COR-L47 (cell line): ENCODE measurements at regions not wholly inside any gene's neighbourhood (a gene's known extent, or its start where the extent isn't known, plus 50 kb on each side); places are given as distances from the start of the nearest gene placed in this dataset.
"Not testable (repeated sequence)": the region's sequence is repeated elsewhere in the genome, so short reads cannot be mapped to it uniquely, and the experiment has no call there.

ENCODE experiments used
- DNase-seq: peaks from one replicate; lab custom pipeline; 2025; lab: John Stamatoyannopoulos, UW

DNA sequence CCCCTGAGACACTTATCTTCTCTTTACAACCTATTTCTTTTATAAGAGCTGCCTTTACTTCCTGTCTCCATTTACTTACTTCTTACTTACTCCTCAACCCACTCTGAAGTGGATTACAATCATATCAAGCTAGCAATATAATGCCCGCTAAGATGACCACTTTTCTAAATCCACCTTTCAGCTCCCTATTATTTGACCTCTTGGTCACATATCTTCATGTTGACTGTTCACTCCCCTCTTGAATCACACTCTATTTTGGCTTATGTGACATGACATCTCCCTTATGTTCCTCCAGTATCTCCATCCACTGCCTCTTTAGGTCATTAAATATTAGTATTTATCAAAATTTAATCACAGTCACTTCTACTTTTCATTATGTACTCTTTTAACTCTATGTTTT is 255.3 kb upstream of the TRPC7 start:
- no peak for DNase-seq

DNA sequence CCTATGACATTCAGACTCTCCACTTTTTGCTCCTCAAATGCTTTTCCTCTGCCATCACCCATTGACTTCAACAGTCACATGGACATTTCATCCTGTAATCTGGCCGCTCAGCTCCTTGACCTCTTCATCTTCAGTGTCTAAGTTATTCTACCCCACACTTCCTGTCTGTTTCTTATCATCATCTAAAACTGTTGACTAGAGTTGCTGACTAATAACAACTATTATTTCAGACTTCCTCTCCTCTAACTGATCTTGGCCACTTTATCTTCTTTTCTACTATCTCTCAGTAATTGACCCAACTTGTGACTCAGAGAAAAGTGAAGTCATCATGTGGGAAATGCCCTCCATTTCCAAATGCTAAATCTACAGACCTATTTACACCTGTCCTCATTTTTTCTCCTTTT is 254.7 kb upstream of the TRPC7 start:
- DNase-seq = no peak

DNA sequence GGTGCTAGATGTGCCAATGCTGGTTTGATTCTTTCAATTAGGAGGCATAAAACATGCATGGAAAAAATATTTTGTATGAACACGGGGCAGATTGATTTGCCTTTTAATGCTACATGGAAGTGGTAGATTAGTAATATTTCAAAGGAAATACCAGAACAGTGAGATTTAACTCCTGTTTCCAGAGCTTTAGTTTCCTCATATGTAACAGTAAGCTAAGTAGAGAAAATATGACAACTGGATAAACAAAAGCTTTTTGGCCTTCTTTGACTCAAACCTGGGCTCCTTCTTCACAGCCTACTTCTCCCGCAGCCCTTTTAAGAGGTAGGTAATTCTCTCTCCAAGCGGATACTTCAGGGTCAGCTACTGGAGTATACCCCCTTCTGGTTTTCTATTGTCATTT is 254.2 kb upstream of the TRPC7 start:
- DNase-seq = no peak

DNA sequence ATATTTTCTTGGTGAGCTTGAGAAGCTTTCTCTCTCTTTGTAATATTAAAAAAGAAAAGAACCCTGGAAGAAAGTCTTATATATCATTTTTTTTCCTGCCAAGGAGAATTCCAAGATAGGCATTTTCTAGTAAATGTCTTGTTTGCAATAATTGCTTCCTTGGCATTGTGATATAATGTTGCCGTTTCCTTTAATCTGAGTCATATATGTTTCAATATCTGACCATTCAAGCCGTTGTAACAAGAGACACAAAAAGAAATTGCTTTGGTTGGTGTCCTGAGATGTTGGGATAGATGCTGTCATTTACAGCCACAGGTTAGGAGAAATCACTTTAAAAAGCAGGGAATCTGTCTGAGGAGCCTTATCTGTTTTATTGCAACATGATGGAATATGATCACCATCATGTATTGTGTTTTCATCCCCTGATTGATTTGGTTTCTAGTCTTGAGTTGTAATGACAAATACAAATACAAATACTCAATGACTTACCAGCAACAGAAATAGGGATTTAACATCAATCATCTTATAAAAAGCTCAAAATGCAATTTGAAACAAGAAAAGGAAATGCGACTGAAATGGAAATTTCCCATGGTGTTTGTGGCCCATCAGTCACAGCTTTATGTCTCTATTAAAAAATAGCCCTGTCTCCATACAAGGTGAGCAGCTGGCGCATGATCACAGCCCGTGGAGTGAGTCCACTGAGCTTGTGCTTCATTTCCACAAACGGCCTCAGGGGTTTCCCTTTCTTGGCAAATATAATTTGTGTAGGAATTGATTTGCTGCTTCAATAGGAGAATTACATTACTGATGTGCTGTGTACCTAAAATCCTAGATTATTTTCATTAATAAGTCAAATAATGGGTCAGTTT is 250.1 kb upstream of the TRPC7 start:
- no peak for DNase-seq

DNA sequence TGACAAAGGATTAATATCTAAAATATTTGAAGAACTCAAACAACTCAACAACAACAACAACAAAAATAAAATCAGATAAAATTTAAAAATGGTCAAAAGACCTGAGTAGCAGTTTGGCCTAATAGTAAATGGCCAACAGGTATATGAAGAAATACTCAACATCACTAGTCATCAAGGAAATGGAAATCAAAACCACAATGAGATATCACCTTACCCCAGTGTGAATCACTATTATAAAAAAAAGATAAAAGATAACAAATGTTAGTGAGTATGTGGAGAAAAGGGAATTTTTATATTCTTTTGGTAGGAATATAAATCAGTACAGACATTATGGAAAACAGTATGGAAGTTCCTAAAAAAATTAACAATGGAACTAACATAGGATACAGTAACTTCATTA is 247.9 kb upstream of the TRPC7 start:
- no peak for DNase-seq

DNA sequence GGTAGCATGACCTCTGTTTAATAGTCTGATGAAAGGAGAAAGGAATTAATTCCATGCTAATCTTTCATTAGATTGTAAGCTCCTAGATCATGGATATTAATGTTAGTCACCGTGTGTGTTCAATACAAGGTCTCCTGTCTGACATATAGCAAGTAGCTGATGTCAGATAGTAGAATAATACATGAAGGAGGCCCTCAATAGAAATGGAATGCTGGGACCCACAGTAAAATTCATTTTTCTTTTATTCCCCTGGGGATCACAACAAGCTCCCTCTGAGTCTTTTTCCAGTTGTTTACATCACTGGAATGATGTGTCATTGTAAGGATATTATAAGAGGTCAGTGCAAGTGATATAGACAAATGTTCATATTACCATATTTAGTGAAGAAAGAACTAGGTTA is 240.3 kb upstream of the TRPC7 start:
- no peak for DNase-seq

DNA sequence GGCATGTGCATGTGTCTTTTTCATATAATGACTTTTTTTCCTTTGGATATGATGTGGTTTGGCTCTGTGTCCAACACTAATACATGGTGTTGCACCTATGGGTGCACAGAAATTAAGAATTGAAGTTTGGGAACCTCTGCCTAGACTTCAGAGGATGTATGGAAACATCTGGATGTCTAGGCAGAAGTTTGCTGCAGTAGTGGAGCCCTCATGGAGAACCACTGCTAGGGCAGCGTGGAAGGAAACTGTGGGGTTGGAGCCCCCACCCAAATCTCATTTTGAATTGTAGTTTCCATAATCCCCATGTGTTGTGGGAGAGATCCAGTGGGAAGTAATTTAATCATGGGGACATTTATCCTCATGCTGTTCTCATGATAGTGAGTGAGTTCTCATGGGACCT is 235.0 kb upstream of the TRPC7 start:
- DNase-seq = no peak

DNA sequence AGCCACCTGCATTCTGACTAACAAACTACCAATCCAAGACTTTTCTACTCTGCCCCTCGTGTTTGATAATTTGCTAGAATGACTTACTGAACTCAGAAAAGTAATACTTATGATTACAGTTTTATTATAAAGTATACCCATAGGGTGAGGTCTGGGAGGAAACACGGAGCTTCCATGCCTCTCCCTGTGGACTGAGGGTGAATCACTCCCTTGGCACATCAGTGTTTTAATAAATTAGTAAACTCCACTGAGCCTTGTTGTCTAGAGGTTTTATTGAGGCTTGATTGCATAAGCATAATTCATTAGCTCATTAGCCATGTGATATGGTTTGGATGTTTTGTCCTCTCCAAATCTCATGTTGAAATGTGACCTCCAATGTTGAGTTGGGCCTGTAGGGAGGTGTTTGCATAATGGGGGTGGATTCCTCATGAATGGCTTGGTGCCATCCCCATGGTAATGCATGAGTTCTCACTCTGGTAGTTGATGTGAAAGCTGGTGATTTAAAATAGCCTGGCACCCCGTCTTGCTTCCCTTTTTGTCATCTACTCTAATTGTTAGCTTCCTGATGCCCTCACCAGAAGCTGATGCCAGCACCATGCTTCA is 233.6 kb upstream of the TRPC7 start:
- no peak for DNase-seq

DNA sequence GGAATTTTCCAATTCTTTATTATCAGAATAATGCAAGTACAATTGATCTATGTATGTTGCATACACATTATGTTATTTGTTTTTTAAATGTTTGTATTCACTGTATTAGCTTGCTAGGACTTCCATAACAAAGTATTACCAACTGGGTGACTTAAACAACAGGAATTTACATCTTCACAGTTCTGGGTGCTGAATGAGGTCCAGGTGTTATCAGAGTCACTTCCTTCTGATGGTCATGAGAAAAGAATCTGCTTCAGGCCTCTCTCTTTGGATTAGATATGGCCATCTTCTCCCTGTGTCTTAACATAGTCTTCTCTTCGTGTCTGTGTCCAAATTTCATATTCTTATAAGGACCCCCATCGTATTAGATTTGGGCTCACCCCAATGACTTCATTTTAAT is 229.1 kb upstream of the TRPC7 start:
- no peak for DNase-seq

DNA sequence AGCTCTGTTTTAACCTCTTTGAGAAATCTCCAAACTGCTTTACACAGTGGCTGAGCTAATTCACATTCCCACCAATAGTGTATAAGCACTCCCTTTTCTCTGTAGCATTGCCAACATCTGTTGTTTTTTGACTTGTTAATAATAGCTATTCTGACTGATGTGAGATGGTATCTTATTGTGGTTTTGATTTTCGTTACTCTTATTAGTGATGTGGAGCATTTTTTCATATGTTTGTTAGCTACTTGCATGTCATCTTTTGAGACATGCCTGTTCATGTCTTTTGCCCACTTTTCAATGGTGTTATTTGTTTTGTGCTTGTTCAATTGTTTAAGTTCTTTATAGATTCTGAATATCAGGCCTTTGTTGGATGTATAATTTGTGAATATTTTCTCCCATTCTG is 225.2 kb upstream of the TRPC7 start:
- DNase-seq = no peak

DNA sequence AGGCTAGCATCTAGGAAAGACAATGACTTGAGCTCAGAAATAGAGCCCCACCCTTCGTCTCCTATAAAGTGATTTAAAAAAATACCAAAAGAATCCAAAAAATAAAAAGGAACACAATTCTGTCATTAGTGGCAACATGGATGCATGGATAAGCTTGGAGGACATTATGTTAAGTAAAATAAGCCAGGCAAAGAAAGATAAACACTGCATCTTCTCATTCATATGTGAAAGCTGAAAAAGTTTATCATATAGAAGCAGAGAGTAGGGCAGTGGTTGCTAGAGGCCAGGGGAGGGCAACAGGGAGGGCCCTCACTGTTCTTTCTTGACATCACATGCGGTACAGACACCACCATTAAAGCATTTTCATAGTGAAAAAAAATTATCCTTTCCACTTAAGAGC is 220.9 kb upstream of the TRPC7 start:
- no peak for DNase-seq

DNA sequence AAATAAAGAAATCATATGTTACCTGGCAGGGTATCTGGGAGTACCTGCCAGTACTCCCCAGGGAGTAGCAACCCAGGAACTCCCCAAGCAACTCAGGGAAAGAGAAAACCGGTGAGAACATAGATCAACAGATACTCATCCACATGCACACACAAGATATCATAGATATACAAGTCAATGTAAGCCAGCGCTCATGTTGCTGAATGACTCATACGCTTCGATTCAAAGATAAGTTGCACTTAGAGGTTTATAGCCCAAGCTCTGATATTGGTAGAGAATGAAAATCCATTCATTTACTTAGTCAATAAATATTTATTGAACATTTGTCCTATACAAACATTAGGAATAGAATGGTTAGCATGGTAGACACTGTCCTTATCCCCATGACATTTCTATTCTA is 219.1 kb upstream of the TRPC7 start:
- no peak for DNase-seq

DNA sequence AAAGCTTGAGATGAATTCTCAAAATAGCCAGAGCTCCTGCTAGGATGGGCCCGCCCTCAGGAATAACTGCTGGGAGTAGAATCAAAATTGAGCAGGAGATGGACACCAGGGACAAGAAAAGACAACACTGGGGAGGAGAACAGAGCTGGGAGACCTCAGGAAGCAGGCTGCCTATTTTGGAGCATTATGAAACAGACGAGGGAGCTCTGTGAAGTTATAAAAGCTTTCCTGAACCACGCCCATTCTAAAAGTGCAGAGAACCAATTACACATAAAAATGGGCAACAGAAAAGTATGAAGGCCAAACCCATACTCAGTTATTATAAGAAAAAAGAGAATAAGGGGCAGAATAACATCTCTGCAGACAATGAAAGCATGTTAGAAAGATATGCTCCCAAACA is 213.9 kb upstream of the TRPC7 start:
- DNase-seq = no peak

DNA sequence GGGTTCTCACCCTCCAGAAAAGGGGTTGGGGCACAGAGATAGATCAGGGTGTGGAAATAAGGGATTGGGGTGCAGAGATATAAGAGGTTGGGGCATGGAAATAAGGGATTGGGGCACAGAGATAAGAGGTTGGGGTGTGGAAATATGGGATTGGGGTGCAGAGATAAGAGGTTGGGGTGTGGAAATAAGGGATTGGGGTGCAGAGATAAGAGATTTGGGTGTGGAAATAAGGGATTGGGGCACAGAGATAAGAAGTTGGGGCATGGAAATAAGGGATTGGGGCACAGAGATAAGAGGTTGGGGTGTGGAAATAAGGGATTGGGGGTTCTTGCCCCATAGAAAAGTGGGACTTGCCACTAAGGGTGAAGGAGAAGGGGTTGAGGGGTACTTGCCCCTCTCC is 204.5 kb upstream of the TRPC7 start:
- DNase-seq = not testable (repeated sequence)

DNA sequence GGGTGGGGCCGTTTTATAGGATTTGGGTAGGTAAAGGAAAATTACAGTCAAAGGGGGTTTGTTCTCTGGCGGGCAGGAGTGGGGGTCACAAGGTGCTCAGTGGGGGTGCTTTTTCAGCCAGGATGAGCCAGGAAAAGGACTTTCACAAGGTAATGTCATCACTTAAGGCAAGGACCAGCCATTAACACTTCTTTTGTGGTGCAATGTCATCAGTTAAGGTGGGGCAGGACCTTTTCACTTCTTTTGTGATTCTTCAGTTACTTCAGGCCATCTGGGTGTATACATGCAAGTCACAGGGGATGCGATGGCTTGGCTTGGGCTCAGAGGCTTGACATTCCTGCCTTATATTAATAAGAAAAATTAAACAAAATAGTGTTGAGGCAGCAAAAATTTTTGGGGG is 200.1 kb upstream of the TRPC7 start:
- DNase-seq = not testable (repeated sequence)

DNA sequence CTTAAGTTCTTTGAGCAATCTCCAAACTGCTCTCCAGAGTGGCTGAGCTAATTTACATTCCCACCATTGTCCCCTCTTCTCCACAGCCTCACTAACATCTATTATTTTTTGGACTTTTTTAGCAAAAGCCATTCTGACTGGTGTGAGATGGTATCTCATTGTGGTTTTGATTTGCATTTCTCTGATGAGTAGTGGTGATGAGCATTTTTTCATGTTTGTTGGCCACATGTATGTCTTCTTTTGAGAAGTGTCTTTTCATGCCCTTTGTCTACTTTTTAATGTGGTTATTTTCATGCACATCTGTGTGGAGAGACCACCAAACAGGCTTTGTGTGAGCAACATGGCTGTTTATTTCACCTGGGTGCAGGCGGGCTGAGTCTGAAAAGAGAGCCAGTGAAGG is 199.7 kb upstream of the TRPC7 start:
- not testable (repeated sequence) for DNase-seq

DNA sequence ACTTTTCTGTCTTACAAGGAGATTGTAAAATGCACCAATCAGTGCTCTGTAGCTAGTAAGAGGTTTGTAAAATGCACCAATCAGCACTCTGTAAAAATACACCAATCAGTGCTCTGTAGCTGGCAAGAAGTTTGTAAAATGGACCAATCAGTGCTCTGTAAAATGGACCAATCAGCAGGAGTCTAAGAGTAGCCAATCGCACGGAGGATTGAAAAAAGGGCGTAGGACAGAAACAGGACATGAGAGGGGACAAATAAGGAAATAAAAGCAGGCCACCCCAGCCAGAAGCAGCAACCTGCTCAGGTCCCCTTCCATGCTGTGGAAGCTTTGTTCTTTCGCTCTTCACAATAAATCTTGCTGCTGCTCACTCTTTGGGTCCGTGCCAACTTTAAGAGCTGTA is 199.1 kb upstream of the TRPC7 start:
- DNase-seq = not testable (repeated sequence)

DNA sequence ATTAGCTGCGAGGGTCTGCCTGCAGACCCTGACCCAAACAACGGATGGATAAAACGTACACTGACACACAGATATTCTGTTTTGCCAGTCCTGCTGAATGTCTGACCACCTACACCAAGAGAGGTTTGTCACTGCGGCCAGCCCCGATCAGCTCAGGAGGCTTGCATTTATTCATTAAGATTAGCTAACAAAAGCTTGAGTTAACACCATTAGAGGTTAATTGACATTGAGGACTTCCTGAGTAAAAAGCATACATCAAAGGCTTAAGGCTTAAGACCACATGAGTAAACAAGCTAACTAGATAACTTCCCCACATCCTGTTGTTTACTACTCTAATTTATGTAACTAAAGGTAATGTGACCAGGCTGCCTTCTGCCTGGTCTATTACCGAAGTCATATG is 198.1 kb upstream of the TRPC7 start:
- DNase-seq = no peak

DNA sequence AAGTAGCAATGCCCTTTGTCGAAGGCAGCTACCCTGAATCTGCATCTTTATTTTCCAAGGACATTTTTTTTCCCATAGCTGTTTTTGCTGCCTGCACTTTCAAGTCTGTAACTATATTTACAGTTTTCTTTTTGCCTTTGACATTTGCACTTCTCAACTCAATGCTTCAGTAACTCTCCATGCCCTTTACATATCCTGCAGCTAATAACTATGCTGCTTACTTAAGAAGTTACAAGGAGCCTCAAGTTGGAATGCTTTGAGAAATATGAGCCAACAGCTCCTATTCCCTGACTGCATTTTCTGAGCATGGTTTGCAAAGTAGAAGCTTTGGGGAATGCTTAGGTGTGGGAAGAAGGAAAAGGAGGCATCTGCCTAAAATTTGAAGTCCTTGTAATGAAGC is 194.8 kb upstream of the TRPC7 start:
- DNase-seq = no peak

DNA sequence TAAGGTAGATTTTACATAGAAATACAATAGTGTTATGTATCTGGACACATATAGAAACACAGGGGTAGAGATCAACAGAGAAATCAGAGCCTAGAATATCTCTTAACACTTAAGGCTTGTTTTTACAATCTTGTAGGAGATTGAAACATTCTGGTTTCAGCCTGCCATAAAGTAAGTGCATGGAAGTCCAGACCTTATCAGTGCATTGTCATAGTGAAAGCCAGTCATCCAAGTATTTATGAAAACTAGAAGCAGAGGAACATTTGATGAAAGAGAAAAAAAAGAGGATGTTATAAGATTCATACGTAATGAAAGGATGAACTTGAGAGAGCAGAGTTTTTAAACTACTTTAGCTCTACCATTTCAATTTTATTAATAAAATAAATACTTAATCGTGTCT is 194.3 kb upstream of the TRPC7 start:
- no peak for DNase-seq

DNA sequence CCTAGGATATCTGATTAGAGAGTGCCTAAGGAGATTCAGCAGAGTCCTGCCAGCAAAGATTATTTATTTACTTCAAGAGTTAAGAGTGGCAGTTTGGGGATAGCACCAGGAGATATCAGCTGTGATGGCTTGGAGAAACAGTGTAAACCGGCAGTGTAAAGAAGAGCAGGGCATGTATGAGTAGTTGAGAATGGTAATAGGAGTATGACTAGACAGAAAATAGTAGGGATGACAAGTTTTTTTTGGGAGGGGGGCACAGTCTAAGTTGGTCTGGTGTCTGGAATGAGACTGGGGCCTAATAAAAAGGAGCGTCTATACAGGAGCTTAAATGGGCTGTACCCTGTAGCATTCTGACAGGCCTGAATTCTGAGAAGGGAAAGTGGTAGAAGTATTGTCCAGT is 181.8 kb upstream of the TRPC7 start:
- DNase-seq = not testable (repeated sequence)

DNA sequence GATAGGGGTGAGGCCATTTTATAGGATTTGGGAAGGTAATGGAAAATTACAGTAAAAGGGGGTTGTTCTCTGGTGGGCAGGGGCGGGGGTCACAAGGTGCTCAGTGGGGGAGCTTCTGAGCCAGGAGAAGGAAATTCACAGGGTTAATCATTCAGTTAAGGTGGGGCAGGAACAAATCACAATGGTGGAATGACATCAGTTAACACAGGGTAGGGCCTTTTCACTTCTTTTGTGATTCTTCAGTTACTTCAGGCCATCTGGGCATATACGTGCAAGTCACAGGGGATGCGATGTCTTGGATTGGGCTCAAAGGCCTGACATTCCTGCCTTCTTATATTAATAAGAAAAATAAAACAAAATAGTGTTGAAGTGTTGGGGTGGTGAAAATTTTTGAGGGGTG is 181.1 kb upstream of the TRPC7 start:
- not testable (repeated sequence) for DNase-seq

DNA sequence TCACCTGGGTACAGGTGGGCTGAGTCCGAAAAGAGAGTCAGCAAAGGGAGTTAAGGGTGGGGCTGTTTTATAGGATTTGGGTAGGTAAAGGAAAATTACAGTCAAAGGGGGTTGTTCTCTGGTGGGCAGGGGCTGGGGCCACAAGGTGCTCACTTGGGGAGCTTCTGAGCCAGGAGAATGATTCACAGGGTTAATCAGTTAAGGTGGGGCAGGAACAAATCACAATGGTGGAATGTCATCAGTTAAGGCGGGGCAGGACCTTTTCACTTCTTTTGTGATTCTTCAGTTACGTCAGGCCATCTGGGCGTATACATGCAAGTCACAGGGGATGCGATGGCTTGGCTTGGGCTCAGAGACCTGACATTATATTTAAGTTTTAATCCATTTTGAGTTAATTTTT is 179.7 kb upstream of the TRPC7 start:
- not testable (repeated sequence) for DNase-seq

DNA sequence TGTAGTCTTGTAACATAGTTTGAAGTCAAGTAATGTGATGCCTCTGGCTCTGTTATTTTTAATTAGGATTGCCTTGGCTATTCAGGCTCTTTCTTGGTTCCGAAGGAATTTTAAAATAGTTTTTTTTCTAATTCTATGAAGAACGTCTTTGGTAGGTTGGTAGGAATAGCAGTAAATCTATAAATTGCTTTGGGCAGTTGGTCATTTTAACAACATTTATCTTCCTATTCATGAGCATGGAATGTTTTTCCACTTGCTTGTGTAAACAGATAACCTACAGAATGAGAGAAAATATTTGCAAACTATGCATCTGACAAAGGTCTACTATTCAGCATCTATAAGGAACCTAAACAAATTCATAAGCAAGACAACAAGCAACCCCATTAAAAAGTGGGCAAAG is 173.2 kb upstream of the TRPC7 start:
- DNase-seq = no peak
